ENCODE measurements at regions not wholly inside any gene's neighbourhood (a gene's known extent, or its start where the extent isn't known, plus 50 kb on each side); places are given as distances from the start of the nearest gene placed in this dataset.

GRCh38 chr5:157912621-157913325 is 53.8 kb upstream of the CLINT1 start:
- DNase-seq (ENCODE audit: low read depth): no peak

GRCh38 chr5:157911568-157911967 is 52.6 kb upstream of the CLINT1 start:
- DNase-seq (ENCODE audit: low read depth): no peak
